ENCODE measurements at regions not wholly inside any gene's neighbourhood (a gene's known extent, or its start where the extent isn't known, plus 50 kb on each side); places are given as distances from the start of the nearest gene placed in this dataset.

GRCh38 chr5:104305602-104306001 is 743.0 kb upstream of the NUDT12 start:
- TF ChIP-seq, protein P1, sequence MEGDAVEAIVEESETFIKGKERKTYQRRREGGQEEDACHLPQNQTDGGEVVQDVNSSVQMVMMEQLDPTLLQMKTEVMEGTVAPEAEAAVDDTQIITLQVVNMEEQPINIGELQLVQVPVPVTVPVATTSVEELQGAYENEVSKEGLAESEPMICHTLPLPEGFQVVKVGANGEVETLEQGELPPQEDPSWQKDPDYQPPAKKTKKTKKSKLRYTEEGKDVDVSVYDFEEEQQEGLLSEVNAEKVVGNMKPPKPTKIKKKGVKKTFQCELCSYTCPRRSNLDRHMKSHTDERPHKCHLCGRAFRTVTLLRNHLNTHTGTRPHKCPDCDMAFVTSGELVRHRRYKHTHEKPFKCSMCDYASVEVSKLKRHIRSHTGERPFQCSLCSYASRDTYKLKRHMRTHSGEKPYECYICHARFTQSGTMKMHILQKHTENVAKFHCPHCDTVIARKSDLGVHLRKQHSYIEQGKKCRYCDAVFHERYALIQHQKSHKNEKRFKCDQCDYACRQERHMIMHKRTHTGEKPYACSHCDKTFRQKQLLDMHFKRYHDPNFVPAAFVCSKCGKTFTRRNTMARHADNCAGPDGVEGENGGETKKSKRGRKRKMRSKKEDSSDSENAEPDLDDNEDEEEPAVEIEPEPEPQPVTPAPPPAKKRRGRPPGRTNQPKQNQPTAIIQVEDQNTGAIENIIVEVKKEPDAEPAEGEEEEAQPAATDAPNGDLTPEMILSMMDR (IDR thresholded peaks at IDR 0.05; ENCODE audit: low read depth, low read length) = no peak
- no peak for DNase-seq (ENCODE audit: low read depth, low spot score)
- no peak overlapping the region for H3K4me3 ChIP-seq (ENCODE audit: low read depth, low read length)
- in situ Hi-C loops (cut with HindIII; ENCODE audit: low sequenced_read_pairs) = no loop called here

- H3K4me3 ChIP-seq (ENCODE audit: low read depth, low read length) = no peak overlapping the region
- no peak for DNase-seq (ENCODE audit: low read depth, low spot score)
- TF ChIP-seq, protein P1 (IDR thresholded peaks at IDR 0.05; ENCODE audit: low read depth, low read length) = no peak
- in situ Hi-C loops (cut with HindIII; ENCODE audit: low sequenced_read_pairs) = no loop called here
Observed at GRCh38 chr5:104299998-104300706, 737.6 kb upstream of the NUDT12 start.

DNA sequence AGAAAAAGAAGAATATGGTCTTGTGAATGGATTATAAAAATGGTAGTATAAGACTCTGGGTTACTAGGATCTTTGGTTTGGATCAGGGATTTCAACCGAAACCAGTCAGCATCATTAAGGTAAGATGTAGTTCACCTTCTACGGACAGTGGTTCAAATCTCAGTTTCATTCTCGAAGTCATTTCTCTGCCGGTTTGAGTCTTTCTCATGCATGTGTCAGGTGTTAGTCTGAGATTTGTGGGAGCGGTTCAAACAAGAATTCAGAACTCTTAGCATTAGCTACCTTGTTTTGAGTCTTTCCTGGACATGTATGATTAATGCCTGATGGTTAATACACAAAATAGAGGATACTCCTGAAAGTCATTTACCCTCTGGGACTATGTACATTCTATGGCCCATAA is 735.9 kb upstream of the NUDT12 start:
- in situ Hi-C loops (cut with HindIII; ENCODE audit: low sequenced_read_pairs) = no loop called here
- no peak overlapping the region for H3K4me3 ChIP-seq (ENCODE audit: low read depth, low read length)
- no peak for DNase-seq (ENCODE audit: low read depth, low spot score)
- TF ChIP-seq, protein P1 (IDR thresholded peaks at IDR 0.05; ENCODE audit: low read depth, low read length) = no peak

DNA sequence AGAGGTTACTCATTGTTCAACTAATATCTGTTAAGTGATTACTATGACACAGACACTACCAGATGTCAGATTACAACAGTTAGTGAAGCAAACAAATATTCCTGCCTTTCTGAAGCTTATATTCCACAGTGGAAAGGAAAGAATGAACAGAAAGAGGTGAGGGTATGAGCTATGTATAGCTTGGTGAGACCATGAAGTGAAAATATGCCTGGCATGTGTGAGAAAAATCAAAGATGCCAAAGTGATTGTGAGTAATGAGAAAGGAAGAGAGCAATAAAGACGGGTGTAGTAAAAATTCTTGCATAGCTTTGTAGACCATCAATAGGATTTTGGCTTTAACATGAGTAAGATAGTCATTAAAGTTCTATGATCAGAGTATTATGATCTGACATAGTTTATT is 734.5 kb upstream of the NUDT12 start:
- TF ChIP-seq, protein P1 (IDR thresholded peaks at IDR 0.05; ENCODE audit: low read depth, low read length) = no peak
- DNase-seq (ENCODE audit: low read depth, low spot score) = peak; percentile 27
- in situ Hi-C loops (cut with HindIII; ENCODE audit: low sequenced_read_pairs) = no loop called here
- no peak overlapping the region for H3K4me3 ChIP-seq (ENCODE audit: low read depth, low read length)

GRCh38 chr5:104295991-104296390 is 733.4 kb upstream of the NUDT12 start:
- no peak for DNase-seq (ENCODE audit: low read depth, low spot score)
- no peak overlapping the region for H3K4me3 ChIP-seq (ENCODE audit: low read depth, low read length)
- TF ChIP-seq, protein P1 (IDR thresholded peaks at IDR 0.05; ENCODE audit: low read depth, low read length) = no peak
- in situ Hi-C loops (cut with HindIII; ENCODE audit: low sequenced_read_pairs) = no loop called here

DNA sequence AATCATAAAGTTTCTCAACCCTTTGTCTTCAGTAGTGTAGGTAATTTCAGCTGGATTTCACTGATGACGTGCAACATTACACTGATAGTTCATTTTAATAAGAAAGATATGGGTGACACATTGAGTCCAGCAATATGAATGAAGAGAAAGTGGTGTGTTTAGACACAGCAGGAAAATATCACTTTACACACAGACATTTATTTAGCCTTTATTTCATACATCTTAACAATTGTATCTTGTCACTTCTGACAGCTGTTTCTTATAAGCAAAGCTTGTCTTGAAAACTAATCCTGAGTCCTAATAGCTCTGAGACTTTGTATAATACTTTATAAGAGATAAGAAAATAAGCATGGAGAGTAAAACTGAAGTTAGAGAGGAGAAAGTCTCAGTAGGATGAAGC is 720.5 kb upstream of the NUDT12 start:
- in situ Hi-C loops (cut with HindIII; ENCODE audit: low sequenced_read_pairs) = no loop called here
- TF ChIP-seq, protein P1 (IDR thresholded peaks at IDR 0.05; ENCODE audit: low read depth, low read length) = no peak
- H3K4me3 ChIP-seq (ENCODE audit: low read depth, low read length) = no peak overlapping the region
- DNase-seq (ENCODE audit: low read depth, low spot score) = no peak
